SK-N-SH treated with all-trans-retinoic acid at 6 μM for 48 hours (cell line): ENCODE measurements at regions not wholly inside any gene's neighbourhood (a gene's known extent, or its start where the extent isn't known, plus 50 kb on each side); places are given as distances from the start of the nearest gene placed in this dataset.

ENCODE experiments used
- ARNTL ChIP-seq: fragments of 450-650 bp; formaldehyde crosslinking; IDR thresholded peaks from 2 replicates; pipeline ENCODE4 v1.5.0; 2020; ENCODE audit warnings: low read depth, mild to moderate bottlenecking, moderate library complexity, borderline replicate concordance
- CSDC2 ChIP-seq: fragments of 250-450 bp; sonication (Bioruptor Pico); IDR thresholded peaks from 2 replicates; pipeline ENCODE4 v1.5.0; 2020; ENCODE audit warnings: mild to moderate bottlenecking, moderate library complexity
- ZC3H10 ChIP-seq: fragments of 250-450 bp; sonication (Bioruptor Pico); IDR thresholded peaks from 2 replicates; pipeline ENCODE4 v1.5.1; 2021; ENCODE audit warnings: mild to moderate bottlenecking, moderate library complexity
- TF ChIP-seq, protein P1 (sequence below): fragments of 250-450 bp; sonication (Bioruptor Pico); IDR thresholded peaks from 2 replicates; pipeline ENCODE4 v1.5.1; 2021; ENCODE audit warnings: mild to moderate bottlenecking, moderate library complexity
- TF ChIP-seq, protein P2 (sequence below): fragments of 250-450 bp; sonication (Bioruptor Pico); IDR thresholded peaks from 2 replicates; pipeline ENCODE4 v1.8.0; 2020; ENCODE audit warnings: mild to moderate bottlenecking, moderate library complexity, borderline replicate concordance

DNA sequence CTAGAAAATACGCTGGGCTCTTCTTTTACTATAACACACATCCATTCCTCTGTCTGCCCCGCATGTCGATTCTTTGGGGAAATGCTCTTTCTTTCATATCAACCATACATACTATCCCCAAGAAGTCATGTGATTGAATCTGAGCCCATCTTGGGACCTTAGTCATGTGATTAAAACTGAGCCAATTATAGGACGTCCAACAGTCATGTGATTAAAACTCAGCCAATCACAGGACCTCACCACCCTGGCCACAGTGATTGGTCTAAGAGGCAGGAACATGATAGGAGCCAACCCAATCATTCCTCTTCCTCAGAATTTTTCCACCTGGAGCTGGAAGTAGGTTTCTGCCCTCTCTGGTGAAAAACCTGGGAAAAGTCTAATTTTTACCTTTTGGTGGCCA lies 78.8 kb downstream of the TMEM114 start:
- TF ChIP-seq, protein P1, sequence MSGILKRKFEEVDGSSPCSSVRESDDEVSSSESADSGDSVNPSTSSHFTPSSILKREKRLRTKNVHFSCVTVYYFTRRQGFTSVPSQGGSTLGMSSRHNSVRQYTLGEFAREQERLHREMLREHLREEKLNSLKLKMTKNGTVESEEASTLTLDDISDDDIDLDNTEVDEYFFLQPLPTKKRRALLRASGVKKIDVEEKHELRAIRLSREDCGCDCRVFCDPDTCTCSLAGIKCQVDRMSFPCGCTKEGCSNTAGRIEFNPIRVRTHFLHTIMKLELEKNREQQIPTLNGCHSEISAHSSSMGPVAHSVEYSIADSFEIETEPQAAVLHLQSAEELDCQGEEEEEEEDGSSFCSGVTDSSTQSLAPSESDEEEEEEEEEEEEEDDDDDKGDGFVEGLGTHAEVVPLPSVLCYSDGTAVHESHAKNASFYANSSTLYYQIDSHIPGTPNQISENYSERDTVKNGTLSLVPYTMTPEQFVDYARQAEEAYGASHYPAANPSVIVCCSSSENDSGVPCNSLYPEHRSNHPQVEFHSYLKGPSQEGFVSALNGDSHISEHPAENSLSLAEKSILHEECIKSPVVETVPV (CRISPR knock-in tag), result no peak
- TF ChIP-seq, protein P2, sequence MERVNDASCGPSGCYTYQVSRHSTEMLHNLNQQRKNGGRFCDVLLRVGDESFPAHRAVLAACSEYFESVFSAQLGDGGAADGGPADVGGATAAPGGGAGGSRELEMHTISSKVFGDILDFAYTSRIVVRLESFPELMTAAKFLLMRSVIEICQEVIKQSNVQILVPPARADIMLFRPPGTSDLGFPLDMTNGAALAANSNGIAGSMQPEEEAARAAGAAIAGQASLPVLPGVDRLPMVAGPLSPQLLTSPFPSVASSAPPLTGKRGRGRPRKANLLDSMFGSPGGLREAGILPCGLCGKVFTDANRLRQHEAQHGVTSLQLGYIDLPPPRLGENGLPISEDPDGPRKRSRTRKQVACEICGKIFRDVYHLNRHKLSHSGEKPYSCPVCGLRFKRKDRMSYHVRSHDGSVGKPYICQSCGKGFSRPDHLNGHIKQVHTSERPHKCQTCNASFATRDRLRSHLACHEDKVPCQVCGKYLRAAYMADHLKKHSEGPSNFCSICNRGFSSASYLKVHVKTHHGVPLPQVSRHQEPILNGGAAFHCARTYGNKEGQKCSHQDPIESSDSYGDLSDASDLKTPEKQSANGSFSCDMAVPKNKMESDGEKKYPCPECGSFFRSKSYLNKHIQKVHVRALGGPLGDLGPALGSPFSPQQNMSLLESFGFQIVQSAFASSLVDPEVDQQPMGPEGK, result no peak
- no peak for TF ChIP-seq ZC3H10 (CRISPR knock-in tag)
- no peak for TF ChIP-seq CSDC2 (CRISPR knock-in tag)
- TF ChIP-seq ARNTL, result no peak
